LNCaP clone FGC (cell line): ENCODE measurements at regions not wholly inside any gene's neighbourhood (a gene's known extent, or its start where the extent isn't known, plus 50 kb on each side); places are given as distances from the start of the nearest gene placed in this dataset.
A peak's percentile ranks its signal among the peaks of the same experiment; 100 is the strongest.

Experiments
- DNase-seq: peaks from one replicate; pipeline ENCODE4 v3.0.0-alpha.2; 2011; ENCODE audit warnings: low read depth
- H3K4me3 ChIP-seq: 2 replicates; pipeline ENCODE4 v1.5.1; 2011; ENCODE audit warnings: mild to moderate bottlenecking, low read depth, low read length, control low read depth
- TF ChIP-seq, protein P1 (sequence below): IDR thresholded peaks from 2 replicates; pipeline ENCODE4 v1.5.1; 2012; ENCODE audit warnings: mild to moderate bottlenecking; ENCODE audit not compliant: control insufficient read depth, insufficient read depth; ENCODE audit errors: extremely low read depth

DNA sequence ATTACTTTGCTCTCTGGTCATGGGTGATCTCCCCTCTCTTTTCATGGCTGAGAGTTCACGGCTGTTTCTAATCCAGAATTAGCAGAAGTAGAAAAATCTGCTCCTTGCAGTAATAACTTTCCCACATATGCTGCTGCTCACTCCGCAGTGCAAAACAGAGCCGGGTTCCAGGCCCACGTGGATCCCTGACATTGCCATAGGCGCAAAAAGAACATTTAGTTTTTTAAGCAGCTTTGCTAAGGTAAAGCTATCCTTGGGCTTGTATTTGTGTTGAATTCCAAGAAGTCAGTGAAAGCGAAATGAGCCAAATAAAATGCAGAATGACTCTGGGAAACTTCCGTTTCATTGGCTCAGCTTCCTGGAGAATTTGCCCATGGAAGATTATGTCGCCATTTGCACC is 633.7 kb upstream of the SUCLG2 start:
- no peak overlapping the region for H3K4me3 ChIP-seq
- DNase-seq: no peak
- TF ChIP-seq, protein P1, sequence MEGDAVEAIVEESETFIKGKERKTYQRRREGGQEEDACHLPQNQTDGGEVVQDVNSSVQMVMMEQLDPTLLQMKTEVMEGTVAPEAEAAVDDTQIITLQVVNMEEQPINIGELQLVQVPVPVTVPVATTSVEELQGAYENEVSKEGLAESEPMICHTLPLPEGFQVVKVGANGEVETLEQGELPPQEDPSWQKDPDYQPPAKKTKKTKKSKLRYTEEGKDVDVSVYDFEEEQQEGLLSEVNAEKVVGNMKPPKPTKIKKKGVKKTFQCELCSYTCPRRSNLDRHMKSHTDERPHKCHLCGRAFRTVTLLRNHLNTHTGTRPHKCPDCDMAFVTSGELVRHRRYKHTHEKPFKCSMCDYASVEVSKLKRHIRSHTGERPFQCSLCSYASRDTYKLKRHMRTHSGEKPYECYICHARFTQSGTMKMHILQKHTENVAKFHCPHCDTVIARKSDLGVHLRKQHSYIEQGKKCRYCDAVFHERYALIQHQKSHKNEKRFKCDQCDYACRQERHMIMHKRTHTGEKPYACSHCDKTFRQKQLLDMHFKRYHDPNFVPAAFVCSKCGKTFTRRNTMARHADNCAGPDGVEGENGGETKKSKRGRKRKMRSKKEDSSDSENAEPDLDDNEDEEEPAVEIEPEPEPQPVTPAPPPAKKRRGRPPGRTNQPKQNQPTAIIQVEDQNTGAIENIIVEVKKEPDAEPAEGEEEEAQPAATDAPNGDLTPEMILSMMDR: no peak

DNA sequence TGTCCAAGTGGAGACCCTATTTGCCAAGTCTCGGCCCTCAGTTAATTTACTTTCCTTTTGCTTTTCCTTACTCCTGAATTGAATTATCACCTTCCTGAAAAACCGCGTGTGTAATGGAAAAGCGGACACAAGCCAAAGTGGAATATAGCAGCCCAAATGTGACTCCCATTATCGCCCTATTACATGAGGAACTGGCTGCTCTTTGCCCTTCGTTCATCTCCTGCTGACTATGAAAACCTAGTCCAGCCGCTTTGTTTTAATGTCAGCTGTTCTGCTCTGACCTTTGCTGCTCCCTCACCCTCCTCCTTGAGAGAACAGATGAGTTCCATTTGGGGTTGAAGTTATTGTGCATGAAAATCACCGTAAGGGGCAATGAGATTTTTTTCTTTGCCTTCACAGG is 632.7 kb upstream of the SUCLG2 start:
- no peak for DNase-seq
- H3K4me3 ChIP-seq: no peak overlapping the region
- TF ChIP-seq, protein P1: no peak

GRCh38 chr3:68274286-68274685 is 619.9 kb upstream of the SUCLG2 start:
- TF ChIP-seq, protein P1: no peak
- H3K4me3 ChIP-seq: no peak overlapping the region
- no peak for DNase-seq

GRCh38 chr3:68271145-68271544 is 616.7 kb upstream of the SUCLG2 start:
- H3K4me3 ChIP-seq: no peak overlapping the region
- no peak for DNase-seq
- TF ChIP-seq, protein P1: no peak

GRCh38 chr3:68256635-68257223 is 602.3 kb upstream of the SUCLG2 start:
- TF ChIP-seq, protein P1: peak; percentile 61
- H3K4me3 ChIP-seq: no peak overlapping the region
- DNase-seq: no peak

DNA sequence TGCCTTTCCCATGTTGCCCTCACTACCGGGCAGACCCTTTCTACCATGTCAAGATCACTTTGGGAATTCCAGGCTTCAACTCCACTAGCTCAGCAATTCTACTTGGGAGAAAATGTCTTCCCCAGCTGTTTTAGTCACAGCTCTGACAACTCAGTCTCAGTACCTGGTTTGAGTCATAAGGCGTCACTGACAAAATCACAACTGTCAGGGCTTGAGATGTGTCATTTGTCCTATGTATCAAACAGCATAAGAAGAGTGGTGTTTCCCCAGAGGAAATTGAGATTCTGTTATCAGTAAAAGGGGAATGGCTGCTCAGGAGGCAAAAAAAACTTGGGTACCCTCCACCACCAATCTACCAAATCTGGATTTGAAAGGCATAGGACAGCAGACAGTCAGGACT is 594.9 kb upstream of the SUCLG2 start:
- no peak for DNase-seq
- TF ChIP-seq, protein P1: no peak
- H3K4me3 ChIP-seq: no peak overlapping the region

GRCh38 chr3:68242606-68243005 is 588.2 kb upstream of the SUCLG2 start:
- TF ChIP-seq, protein P1: no peak
- DNase-seq: no peak
- H3K4me3 ChIP-seq: no peak overlapping the region
